Vagina (tissue), 2 donors: ENCODE measurements at regions not wholly inside any gene's neighbourhood (a gene's known extent, or its start where the extent isn't known, plus 50 kb on each side); places are given as distances from the start of the nearest gene placed in this dataset.

Source experiments
- POLR2A ChIP-seq, 2 donors: fragments of 450-650 bp; IDR thresholded peaks; one replicate each; pipeline ENCODE4 v1.6.1; 2017; ENCODE audit warnings: antibody characterized with exemption in 2 of 2, mild to moderate bottlenecking in 2 of 2, moderate library complexity in 2 of 2
- POLR2AphosphoS5 ChIP-seq, 2 donors: sonication (generic); formaldehyde crosslinking; IDR thresholded peaks; one replicate each; pipeline ENCODE4 v1.9.0; 2017; ENCODE audit warnings: antibody characterized with exemption in 2 of 2, mild to moderate bottlenecking in 2 of 2, low read depth in 1 of 2; ENCODE audit not compliant: insufficient read depth in 1 of 2
- TF ChIP-seq, protein P1 (sequence below), 3 experiments: fragments of 450-650 bp in 2 of 3; fragments of 200-600 bp in 1 of 3; sonication (generic) in 1 of 3; IDR thresholded peaks; one replicate each; pipeline ENCODE4 v1.5.1; 2017 to 2019; ENCODE audit warnings: antibody characterized with exemption in 3 of 3, mild to moderate bottlenecking in 2 of 3, moderate library complexity in 2 of 3

DNA sequence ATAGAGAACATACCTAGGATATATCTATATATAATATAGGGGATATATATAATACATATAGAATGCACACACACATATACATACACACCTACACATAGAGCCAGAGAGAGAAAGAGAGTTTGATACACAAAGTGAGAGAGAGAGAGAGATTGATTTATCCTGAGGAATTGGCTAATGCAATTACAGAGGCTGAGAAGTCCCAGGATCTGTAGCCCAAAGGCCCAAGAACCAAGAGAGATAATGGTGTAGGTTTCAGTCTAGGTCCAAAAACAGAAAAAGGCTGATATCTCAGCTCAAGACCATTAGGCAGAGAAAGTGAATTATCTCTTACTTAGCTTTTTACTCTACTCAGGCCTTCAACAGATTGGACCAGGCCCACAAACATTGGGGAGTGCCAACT is 715.0 kb upstream of the LCORL start:
- TF ChIP-seq, protein P1, sequence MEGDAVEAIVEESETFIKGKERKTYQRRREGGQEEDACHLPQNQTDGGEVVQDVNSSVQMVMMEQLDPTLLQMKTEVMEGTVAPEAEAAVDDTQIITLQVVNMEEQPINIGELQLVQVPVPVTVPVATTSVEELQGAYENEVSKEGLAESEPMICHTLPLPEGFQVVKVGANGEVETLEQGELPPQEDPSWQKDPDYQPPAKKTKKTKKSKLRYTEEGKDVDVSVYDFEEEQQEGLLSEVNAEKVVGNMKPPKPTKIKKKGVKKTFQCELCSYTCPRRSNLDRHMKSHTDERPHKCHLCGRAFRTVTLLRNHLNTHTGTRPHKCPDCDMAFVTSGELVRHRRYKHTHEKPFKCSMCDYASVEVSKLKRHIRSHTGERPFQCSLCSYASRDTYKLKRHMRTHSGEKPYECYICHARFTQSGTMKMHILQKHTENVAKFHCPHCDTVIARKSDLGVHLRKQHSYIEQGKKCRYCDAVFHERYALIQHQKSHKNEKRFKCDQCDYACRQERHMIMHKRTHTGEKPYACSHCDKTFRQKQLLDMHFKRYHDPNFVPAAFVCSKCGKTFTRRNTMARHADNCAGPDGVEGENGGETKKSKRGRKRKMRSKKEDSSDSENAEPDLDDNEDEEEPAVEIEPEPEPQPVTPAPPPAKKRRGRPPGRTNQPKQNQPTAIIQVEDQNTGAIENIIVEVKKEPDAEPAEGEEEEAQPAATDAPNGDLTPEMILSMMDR (IDR thresholded peaks at IDR 0.05) = no peak
- TF ChIP-seq POLR2AphosphoS5 (IDR thresholded peaks at IDR 0.05; ENCODE audit: insufficient read depth in 1 of 2, low read depth in 1 of 2) (no peak), POLR2A (IDR thresholded peaks at IDR 0.05) (no peak)
